OCI-LY1 (cell line): ENCODE measurements at regions not wholly inside any gene's neighbourhood (a gene's known extent, or its start where the extent isn't known, plus 50 kb on each side); places are given as distances from the start of the nearest gene placed in this dataset.
"Not testable (repeated sequence)": the region's sequence is repeated elsewhere in the genome, so short reads cannot be mapped to it uniquely, and the experiment has no call there.

Experiments used
- H2AFZ ChIP-seq: fragments of 200-600 bp; sonication (generic), shearing (Covaris generic); 2 replicates; pipeline ENCODE4 v1.6.0; 2014; ENCODE audit warnings: antibody characterized with exemption, mild to moderate bottlenecking, low read length
- H3F3A ChIP-seq: fragments of 200-600 bp; sonication (generic), shearing (Covaris generic); 2 replicates; pipeline ENCODE4 v1.6.0; 2014; ENCODE audit warnings: mild to moderate bottlenecking, antibody characterized with exemption, low read length, moderate library complexity; ENCODE audit not compliant: insufficient read depth
- H3K27ac ChIP-seq: fragments of 200-600 bp; sonication (generic); 2 replicates; pipeline ENCODE4 v1.5.1; 2014; ENCODE audit warnings: low read length, mixed run types, mild to moderate bottlenecking, low read depth; ENCODE audit not compliant: poor library complexity, severe bottlenecking
- H3K27me3 ChIP-seq: fragments of 200-600 bp; sonication (generic); 2 replicates; pipeline ENCODE4 v1.6.0; 2014; ENCODE audit warnings: antibody characterized with exemption, mild to moderate bottlenecking, low read length, moderate library complexity; ENCODE audit not compliant: insufficient read depth
- H3K36me3 ChIP-seq: fragments of 200-600 bp; sonication (generic); 2 replicates; pipeline ENCODE4 v1.6.1; 2014; ENCODE audit warnings: mild to moderate bottlenecking, antibody characterized with exemption, low read length, moderate library complexity, mixed read lengths; ENCODE audit not compliant: insufficient read depth
- H3K4me1 ChIP-seq: fragments of 200-600 bp; sonication (generic); 2 replicates; pipeline ENCODE4 v1.5.1; 2014; ENCODE audit warnings: mild to moderate bottlenecking, low read length, moderate library complexity; ENCODE audit not compliant: insufficient read depth, severe bottlenecking
- H3K4me2 ChIP-seq: fragments of 200-600 bp; sonication (generic), shearing (Covaris generic); 2 replicates; pipeline ENCODE4 v1.6.1; 2014; ENCODE audit warnings: low read length
- H3K4me3 ChIP-seq: fragments of 200-600 bp; sonication (generic); 2 replicates; pipeline ENCODE4 v1.5.1; 2014; ENCODE audit warnings: low read length, low read depth, mild to moderate bottlenecking, mixed read lengths; ENCODE audit not compliant: poor library complexity, severe bottlenecking
- H3K79me2 ChIP-seq: fragments of 200-600 bp; shearing (Covaris generic); 2 replicates; pipeline ENCODE4 v1.6.1; 2016; ENCODE audit warnings: mixed run types, low read length, mixed read lengths; ENCODE audit not compliant: insufficient read depth
- H3K9ac ChIP-seq: fragments of 200-600 bp; sonication (generic), shearing (Covaris generic); 2 replicates; pipeline ENCODE4 v1.6.1; 2014; ENCODE audit warnings: mild to moderate bottlenecking, low read length, mixed read lengths
- H3K9me2 ChIP-seq: fragments of 200-600 bp; sonication (generic), shearing (Covaris generic); 2 replicates; pipeline ENCODE4 v1.6.1; 2014; ENCODE audit warnings: low read depth, mild to moderate bottlenecking, low read length, mixed read lengths
- H3K9me3 ChIP-seq: fragments of 200-600 bp; shearing (Covaris generic); 2 replicates; pipeline ENCODE4 v1.6.1; 2014; ENCODE audit warnings: low read length, mixed read lengths
- H4K20me1 ChIP-seq: fragments of 200-600 bp; sonication (generic), shearing (Covaris generic); 2 replicates; pipeline ENCODE4 v1.6.0; 2016; ENCODE audit warnings: mild to moderate bottlenecking, low read length; ENCODE audit not compliant: insufficient read depth
- CTCF ChIP-seq: fragments of 200-600 bp; sonication (generic), shearing (Covaris generic); IDR thresholded peaks from 2 replicates; pipeline ENCODE4 v1.5.1; 2017; ENCODE audit warnings: mild to moderate bottlenecking, antibody characterized with exemption, low read length, moderate library complexity, mixed read lengths
- EZH2 ChIP-seq: fragments of 200-600 bp; sonication (generic), shearing (Covaris generic); IDR thresholded peaks from 2 replicates; pipeline ENCODE4 v1.8.0; 2017; ENCODE audit warnings: borderline replicate concordance, mixed run types, mild to moderate bottlenecking, antibody characterized with exemption, low read length, moderate library complexity, mixed read lengths

GRCh38 chr3:81838457-81838856, 77.0 kb upstream of the GBE1 start:
- Histone ChIP-seq H3K36me3 (no peaks in the 10 kb centered on the region), H3K27me3 (no peaks in the 10 kb centered on the region), H3K9me2 (no peaks in the 10 kb centered on the region), H3K4me3 (no peak overlapping the region), H3K9me3 (no peaks in the 10 kb centered on the region), H3F3A (no peaks in the 10 kb centered on the region), H3K4me1 (no peaks in the 10 kb centered on the region), H4K20me1 (no peaks in the 10 kb centered on the region), H2AFZ (no peak overlapping the region), H3K9ac (no peak overlapping the region), H3K27ac (no peak overlapping the region), H3K4me2 (no peak overlapping the region), H3K79me2 (no peaks in the 10 kb centered on the region)
- TF ChIP-seq EZH2 (no peak), CTCF (no peak)

GRCh38 chr3:81837071-81837593, 75.7 kb upstream of the GBE1 start:
- H3K4me3 ChIP-seq = no peak overlapping the region
- TF ChIP-seq EZH2 (no peak), CTCF (no peak)
- H2AFZ ChIP-seq = no peak overlapping the region
- no peak overlapping the region for H3K27ac ChIP-seq
- H3K27me3 ChIP-seq = no peaks in the 10 kb centered on the region
- H4K20me1 ChIP-seq = no peaks in the 10 kb centered on the region
- no peaks in the 10 kb centered on the region for H3K79me2 ChIP-seq
- no peaks in the 10 kb centered on the region for H3K4me1 ChIP-seq
- H3K36me3 ChIP-seq = no peaks in the 10 kb centered on the region
- H3K9me2 ChIP-seq = no peaks in the 10 kb centered on the region
- no peak overlapping the region for H3K4me2 ChIP-seq
- no peaks in the 10 kb centered on the region for H3F3A ChIP-seq
- H3K9me3 ChIP-seq = no peaks in the 10 kb centered on the region
- H3K9ac ChIP-seq = no peak overlapping the region

DNA sequence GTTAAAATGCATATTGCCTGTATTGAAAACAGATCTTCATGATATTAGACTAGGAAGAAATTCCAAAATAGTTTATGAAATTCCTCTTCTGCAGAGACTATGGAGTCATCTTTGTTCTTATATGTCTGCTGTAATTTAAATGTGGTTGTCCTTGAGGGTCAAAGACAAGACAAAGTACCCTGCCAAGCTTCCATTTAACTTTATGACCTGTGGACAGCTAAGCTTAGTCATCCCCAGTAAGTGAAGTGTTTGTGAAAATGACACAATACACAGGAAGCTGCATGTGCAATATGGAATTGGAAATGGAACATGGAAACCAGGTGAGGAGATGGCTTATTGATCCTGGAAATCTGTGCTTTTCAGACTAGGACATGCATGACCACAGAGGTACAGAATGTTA, 68.5 kb upstream of the GBE1 start:
- TF ChIP-seq EZH2 = no peak
- TF ChIP-seq CTCF = no peak
- Histone ChIP-seq H3K27me3 (no peaks in the 10 kb centered on the region), H2AFZ (no peak overlapping the region), H3K9me2 (no peaks in the 10 kb centered on the region), H3K4me3 (no peak overlapping the region), H4K20me1 (no peaks in the 10 kb centered on the region), H3K36me3 (no peaks in the 10 kb centered on the region), H3K9ac (no peak overlapping the region), H3K79me2 (no peaks in the 10 kb centered on the region), H3K9me3 (no peaks in the 10 kb centered on the region), H3K27ac (no peak overlapping the region), H3K4me1 (no peaks in the 10 kb centered on the region), H3F3A (no peaks in the 10 kb centered on the region), H3K4me2 (no peak overlapping the region)

DNA sequence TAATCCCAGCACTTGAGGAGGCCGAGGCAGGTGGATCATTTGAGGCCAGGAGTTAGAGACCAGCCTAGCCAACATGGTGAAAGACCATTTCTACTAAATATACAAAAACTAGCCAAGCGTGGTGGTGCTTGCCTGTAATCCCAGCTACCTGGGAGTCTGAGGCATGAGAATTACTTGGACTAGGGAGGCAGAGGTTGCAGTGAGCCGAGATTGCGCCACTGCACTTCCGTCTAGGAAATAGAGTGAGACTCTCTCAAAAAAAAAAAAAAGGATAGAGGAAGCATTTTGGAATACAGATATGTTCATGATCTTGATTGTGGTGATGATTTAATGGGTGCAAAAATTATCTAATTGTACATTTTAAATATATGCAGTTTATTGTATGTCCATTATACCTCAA, 67.8 kb upstream of the GBE1 start:
- H3K9me2 ChIP-seq, H3K27me3 ChIP-seq, H2AFZ ChIP-seq, H3F3A ChIP-seq, H3K79me2 ChIP-seq, H3K4me2 ChIP-seq, H3K27ac ChIP-seq, H3K4me1 ChIP-seq, H4K20me1 ChIP-seq, H3K9ac ChIP-seq, H3K36me3 ChIP-seq, H3K4me3 ChIP-seq, H3K9me3 ChIP-seq: not testable (repeated sequence)
